GM21423 (cell line): ENCODE measurements at regions not wholly inside any gene's neighbourhood (a gene's known extent, or its start where the extent isn't known, plus 50 kb on each side); places are given as distances from the start of the nearest gene placed in this dataset.

Source experiments
- ATAC-seq: cut with Tn5 transposase; IDR thresholded peaks from one replicate; pipeline ENCODE4 v1.9.1; 2021; ENCODE audit warnings: mild to moderate bottlenecking, moderate library complexity; ENCODE audit not compliant: unreplicated experiment

GRCh38 chrX:20884565-20884964 is 489.7 kb upstream of the CNKSR2 start:
- ATAC-seq: no peak

- ATAC-seq: no peak
These were observed 510.6 kb upstream of the CNKSR2 start for GRCh38 chrX:20863649-20864048.

- ATAC-seq: no peak
These were observed 513.1 kb upstream of the CNKSR2 start for GRCh38 chrX:20861113-20861512.

- no peak for ATAC-seq
These were observed 516.5 kb upstream of the CNKSR2 start for GRCh38 chrX:20857746-20858145.

GRCh38 chrX:20838477-20838876 is 535.7 kb upstream of the CNKSR2 start:
- ATAC-seq: no peak

- ATAC-seq: no peak
These were observed 544.3 kb upstream of the CNKSR2 start for GRCh38 chrX:20829665-20830491.

- no peak for ATAC-seq
These were observed 548.2 kb upstream of the CNKSR2 start for GRCh38 chrX:20825984-20826383.

GRCh38 chrX:20803971-20804370 is 537.3 kb upstream of the RPS6KA3 start:
- no peak for ATAC-seq

GRCh38 chrX:20802036-20802435 is 535.3 kb upstream of the RPS6KA3 start:
- ATAC-seq: no peak

GRCh38 chrX:20796450-20796849 is 529.7 kb upstream of the RPS6KA3 start:
- ATAC-seq: no peak

GRCh38 chrX:20789103-20789502 is 522.4 kb upstream of the RPS6KA3 start:
- no peak for ATAC-seq

- no peak for ATAC-seq
These were observed 500.6 kb upstream of the RPS6KA3 start for GRCh38 chrX:20767346-20767745.

- ATAC-seq: no peak
These were observed 489.9 kb upstream of the RPS6KA3 start for GRCh38 chrX:20756585-20756984.

GRCh38 chrX:20753076-20753475 is 486.4 kb upstream of the RPS6KA3 start:
- ATAC-seq: no peak

- ATAC-seq: no peak
These were observed 480.0 kb upstream of the RPS6KA3 start for GRCh38 chrX:20746690-20747089.

GRCh38 chrX:20743046-20743445 is 476.3 kb upstream of the RPS6KA3 start:
- ATAC-seq: no peak

GRCh38 chrX:20742106-20742505 is 475.4 kb upstream of the RPS6KA3 start:
- no peak for ATAC-seq

- ATAC-seq: no peak
These were observed 473.7 kb upstream of the RPS6KA3 start for GRCh38 chrX:20740443-20740842.

GRCh38 chrX:20739038-20739745 is 472.5 kb upstream of the RPS6KA3 start:
- no peak for ATAC-seq

- no peak for ATAC-seq
These were observed 462.7 kb upstream of the RPS6KA3 start for GRCh38 chrX:20729416-20729815.

- no peak for ATAC-seq
These were observed 460.7 kb upstream of the RPS6KA3 start for GRCh38 chrX:20727447-20727846.

GRCh38 chrX:20720954-20721626 is 454.4 kb upstream of the RPS6KA3 start:
- no peak for ATAC-seq
